GM12873 (cell line): ENCODE measurements at regions not wholly inside any gene's neighbourhood (a gene's known extent, or its start where the extent isn't known, plus 50 kb on each side); places are given as distances from the start of the nearest gene placed in this dataset.

Source experiments
- TF ChIP-seq, protein P1 (sequence below): IDR thresholded peaks from 2 replicates; pipeline ENCODE4 v1.5.1; 2012; ENCODE audit warnings: low read depth, mild to moderate bottlenecking, moderate library complexity, low read length, control low read depth; ENCODE audit not compliant: insufficient read depth; ENCODE audit errors: missing control alignments

DNA sequence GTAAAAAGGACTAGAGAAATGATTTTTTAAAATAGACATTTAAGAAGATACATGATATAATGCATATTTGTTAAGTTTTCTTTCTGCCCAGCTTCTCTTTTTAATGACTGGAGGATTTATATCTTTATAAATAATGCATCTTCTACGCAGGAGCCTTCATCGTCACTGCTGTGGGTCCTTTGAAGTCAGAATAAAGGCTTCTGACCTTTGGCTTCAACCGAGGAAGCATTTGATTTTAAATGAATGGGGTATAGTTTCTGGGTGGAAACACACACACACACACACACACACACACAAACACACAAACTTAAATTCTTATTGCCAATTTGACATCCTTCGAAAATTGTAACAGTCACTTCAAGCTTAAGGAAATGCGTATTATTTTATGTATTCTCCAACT is 690.9 kb downstream of the BRINP3 start:
- TF ChIP-seq, protein P1, sequence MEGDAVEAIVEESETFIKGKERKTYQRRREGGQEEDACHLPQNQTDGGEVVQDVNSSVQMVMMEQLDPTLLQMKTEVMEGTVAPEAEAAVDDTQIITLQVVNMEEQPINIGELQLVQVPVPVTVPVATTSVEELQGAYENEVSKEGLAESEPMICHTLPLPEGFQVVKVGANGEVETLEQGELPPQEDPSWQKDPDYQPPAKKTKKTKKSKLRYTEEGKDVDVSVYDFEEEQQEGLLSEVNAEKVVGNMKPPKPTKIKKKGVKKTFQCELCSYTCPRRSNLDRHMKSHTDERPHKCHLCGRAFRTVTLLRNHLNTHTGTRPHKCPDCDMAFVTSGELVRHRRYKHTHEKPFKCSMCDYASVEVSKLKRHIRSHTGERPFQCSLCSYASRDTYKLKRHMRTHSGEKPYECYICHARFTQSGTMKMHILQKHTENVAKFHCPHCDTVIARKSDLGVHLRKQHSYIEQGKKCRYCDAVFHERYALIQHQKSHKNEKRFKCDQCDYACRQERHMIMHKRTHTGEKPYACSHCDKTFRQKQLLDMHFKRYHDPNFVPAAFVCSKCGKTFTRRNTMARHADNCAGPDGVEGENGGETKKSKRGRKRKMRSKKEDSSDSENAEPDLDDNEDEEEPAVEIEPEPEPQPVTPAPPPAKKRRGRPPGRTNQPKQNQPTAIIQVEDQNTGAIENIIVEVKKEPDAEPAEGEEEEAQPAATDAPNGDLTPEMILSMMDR: no peak

DNA sequence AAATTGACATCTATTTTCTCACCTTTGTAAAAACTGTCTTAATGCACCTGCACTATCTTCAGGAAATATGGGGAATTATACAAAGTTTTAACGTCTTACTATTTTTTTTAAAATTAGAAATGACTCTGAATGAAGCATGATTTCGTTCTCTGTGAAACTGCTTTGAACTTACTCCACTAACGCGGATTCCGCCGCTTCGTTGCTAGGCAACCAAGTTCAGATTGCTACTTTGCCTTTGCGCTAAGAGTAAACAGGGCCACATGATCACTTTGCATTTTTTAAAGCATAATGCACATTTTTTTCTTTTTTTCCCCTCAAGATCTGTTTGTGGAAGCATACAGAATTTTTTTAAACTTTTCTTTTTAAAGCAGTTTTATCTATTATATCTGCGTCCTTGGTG is 690.5 kb downstream of the BRINP3 start:
- TF ChIP-seq, protein P1: no peak

DNA sequence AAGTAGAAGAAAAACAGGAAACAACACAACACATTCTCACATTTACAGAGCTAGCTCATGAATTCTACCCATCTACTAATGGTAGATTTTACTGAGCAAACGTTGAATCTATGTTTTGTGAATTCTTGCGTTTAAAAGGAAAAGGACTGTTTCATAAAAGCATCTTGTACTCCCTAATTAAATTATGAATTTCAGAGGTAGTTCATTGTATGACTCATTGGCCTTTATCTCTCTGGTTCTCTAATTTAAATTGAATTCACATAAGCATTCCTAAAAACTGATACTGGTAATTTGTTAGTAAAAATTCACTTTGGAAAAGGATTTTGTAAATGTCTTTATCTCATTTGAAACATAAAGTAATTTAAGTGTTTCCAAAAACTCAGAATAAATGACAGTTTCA is 687.3 kb downstream of the BRINP3 start:
- TF ChIP-seq, protein P1: no peak

DNA sequence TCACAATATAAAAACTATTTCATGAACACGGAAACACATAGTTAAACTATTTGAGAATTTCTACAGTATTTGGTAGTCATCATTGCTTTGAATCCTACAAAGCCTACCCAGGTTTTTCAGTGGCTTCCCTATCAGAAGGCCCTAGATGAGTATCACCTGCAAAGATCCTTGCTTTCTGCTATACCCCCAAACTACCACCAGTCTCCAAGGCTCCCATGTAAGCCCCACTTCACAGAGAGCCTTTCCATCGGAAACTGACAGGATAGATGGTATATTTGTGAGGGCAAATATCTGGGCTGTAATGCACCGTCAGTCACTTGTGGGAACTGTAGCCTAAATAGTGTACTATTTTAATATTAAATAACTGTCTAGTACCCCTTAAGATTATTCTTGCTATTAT is 674.3 kb downstream of the BRINP3 start:
- TF ChIP-seq, protein P1: peak; percentile 13

DNA sequence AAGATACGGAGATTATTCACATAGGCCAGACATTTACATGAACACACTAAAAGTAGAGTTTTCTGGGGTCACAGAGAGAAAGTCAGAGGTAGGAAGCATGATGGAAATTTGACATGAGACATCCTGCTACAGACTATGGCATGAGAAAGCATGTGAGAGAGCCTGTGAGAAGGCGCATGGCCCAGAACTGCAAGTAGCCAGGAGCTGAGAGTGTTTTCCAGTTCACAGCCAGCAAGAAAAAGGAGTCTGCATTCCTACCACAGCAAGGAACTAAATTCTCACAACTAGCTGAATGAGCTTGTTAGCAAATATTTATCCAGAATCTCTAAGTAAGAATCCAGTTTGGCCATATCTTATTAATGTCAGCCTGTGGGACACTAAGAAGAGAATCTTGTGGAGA is 673.3 kb downstream of the BRINP3 start:
- TF ChIP-seq, protein P1: no peak

DNA sequence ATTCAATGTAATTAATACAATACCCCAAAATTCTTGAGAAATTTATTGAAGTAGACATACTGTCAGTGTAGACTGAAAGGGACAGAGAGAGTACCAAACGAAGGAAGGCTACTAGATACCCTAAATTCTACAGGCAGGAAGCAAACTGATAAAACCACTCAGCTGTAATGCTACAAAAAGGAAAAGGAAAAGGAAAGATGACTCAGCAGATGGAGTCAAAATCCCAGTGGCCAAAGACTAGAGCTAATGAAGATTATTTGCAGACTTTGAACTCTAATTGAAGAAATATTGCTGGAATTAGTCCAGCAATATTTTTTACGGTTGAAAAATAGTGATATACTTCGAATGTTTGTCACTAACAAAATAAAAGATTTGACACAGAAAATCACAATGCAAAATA is 671.9 kb downstream of the BRINP3 start:
- TF ChIP-seq, protein P1: no peak

DNA sequence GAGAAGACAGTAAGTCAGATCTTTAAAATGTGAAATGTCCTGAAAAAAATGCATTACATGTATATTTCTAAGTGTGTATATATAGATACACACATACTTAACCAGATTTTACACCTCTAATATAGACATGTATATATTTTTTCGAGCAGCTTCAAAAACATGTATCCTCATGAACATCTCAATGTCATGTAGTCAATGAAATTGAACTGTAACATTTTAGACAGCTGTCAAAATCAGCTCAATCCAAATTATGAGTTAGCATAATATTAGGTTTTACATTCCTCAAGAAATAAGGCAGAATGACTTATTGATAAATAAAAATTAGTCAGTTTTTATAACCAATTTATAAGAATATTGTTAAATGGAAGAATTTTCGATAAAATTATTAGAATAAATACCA is 665.7 kb downstream of the BRINP3 start:
- TF ChIP-seq, protein P1: no peak
